NB4 (cell line): ENCODE measurements at regions not wholly inside any gene's neighbourhood (a gene's known extent, or its start where the extent isn't known, plus 50 kb on each side); places are given as distances from the start of the nearest gene placed in this dataset.

Experiments used
- CTCF ChIP-seq: IDR thresholded peaks from one replicate; pipeline ENCODE4 v1.5.1; 2012; ENCODE audit warnings: low read depth, low read length
- MYC ChIP-seq: IDR thresholded peaks from 2 replicates; pipeline ENCODE4 v1.6.1; 2011; ENCODE audit warnings: low read depth, low read length
- POLR2A ChIP-seq: IDR thresholded peaks from 2 replicates; pipeline ENCODE4 v1.6.1; 2011; ENCODE audit warnings: mild to moderate bottlenecking; ENCODE audit not compliant: insufficient read length; ENCODE audit errors: extremely low read depth
- TF ChIP-seq, protein P1 (sequence below): IDR thresholded peaks from 2 replicates; pipeline ENCODE4 v1.6.1; 2011; ENCODE audit warnings: low read depth, low read length

GRCh38 chr10:129416956-129417765 is 49.9 kb upstream of the MGMT start:
- TF ChIP-seq POLR2A (no peak), CTCF (no peak), MYC (no peak)
- TF ChIP-seq, protein P1, sequence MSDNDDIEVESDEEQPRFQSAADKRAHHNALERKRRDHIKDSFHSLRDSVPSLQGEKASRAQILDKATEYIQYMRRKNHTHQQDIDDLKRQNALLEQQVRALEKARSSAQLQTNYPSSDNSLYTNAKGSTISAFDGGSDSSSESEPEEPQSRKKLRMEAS, result no peak
